ENCODE measurements at regions not wholly inside any gene's neighbourhood (a gene's known extent, or its start where the extent isn't known, plus 50 kb on each side); places are given as distances from the start of the nearest gene placed in this dataset.
A peak's percentile ranks its signal among the peaks of the same experiment; 100 is the strongest.

DNA sequence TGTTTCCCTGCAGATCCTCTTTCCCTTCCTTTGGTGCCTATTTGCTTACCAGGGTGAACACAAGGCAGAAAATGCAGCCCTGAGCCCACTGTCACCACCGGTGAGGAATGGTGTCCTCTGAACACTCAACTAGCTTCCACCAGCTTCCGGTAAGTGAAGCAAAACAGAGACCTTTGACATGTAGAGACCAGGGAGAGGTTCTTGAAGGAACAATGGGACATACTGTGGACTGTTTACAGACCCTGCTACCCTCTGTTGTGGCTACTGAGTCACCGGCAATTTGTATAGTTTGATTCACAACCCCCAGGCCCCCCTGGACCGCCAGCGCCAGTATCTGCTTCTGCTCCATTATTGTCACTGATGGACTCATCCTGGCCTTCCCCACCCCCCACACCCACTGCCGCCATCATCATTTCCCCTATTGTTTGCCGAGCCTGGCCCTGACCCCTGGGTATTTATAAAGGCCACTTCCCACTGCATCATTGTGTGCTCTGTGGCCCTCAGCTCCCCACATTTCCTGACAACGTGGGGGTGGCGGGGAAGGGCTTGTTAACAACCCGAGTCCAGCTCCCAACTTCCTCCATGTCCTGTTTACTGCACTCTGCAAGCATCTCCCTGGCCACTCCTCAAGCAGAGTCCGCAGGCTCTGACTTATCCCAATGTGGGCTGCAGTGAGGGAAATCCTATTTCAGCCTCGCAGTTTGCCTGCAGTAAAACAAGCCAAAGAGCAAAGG, 252.9 kb downstream of the ETS1 start:
- Histone ChIP-seq H3K9me3 (ENCODE audit: control insufficient read depth in 3 of 3, low read length in 3 of 3) (no peaks in the 10 kb centered on the region), H3K9ac (ENCODE audit: low read depth in 1 of 3, low read length in 3 of 3) (no peak overlapping the region), H3K4me3 (ENCODE audit: low read length in 3 of 3) (no peak overlapping the region), H3K4me1 (ENCODE audit: control insufficient read depth in 3 of 3, insufficient read depth in 3 of 3, low read length in 3 of 3) (peaks cover 0 to 13% (median 7%) of the 10 kb centered on the region in 3 donors), H3K27me3 (ENCODE audit: control insufficient read depth in 3 of 3, insufficient read depth in 3 of 3, low read length in 3 of 3) (no peaks in the 10 kb centered on the region), H3K27ac (ENCODE audit: low read depth, low read length) (peak overlapping the region; percentile 68), H3K36me3 (ENCODE audit: control insufficient read depth in 3 of 3, insufficient read depth in 3 of 3, low read length in 3 of 3) (no peaks in the 10 kb centered on the region)

DNA sequence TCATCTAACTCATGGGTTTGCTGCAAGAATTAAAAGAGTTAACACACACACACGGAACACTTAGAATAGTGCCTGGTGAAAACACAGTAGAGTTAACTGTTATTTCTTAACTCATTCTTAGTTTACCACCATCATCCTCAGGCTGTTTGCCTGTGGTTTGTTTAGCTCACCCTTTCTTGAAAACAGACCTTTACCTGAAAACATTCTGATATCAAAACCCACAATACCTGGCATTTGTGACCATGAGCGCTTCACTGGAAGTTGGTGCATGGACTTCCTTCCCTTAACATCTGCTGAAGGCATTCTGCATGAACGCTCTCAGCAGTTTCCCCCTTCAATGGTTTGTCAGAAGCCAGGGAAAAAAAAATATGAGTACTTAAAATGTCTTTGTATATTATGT, 256.0 kb downstream of the ETS1 start:
- peaks cover 0 to 13% (median 7%) of the 10 kb centered on the region in 3 donors for H3K4me1 ChIP-seq (ENCODE audit: control insufficient read depth in 3 of 3, insufficient read depth in 3 of 3, low read length in 3 of 3)
- H3K4me3 ChIP-seq (ENCODE audit: low read length in 3 of 3) = no peak overlapping the region
- no peaks in the 10 kb centered on the region for H3K36me3 ChIP-seq (ENCODE audit: control insufficient read depth in 3 of 3, insufficient read depth in 3 of 3, low read length in 3 of 3)
- H3K9ac ChIP-seq (ENCODE audit: low read depth in 1 of 3, low read length in 3 of 3) = no peak overlapping the region
- H3K27ac ChIP-seq (ENCODE audit: low read depth, low read length) = peak overlapping the region; percentile 15
- no peaks in the 10 kb centered on the region for H3K27me3 ChIP-seq (ENCODE audit: control insufficient read depth in 3 of 3, insufficient read depth in 3 of 3, low read length in 3 of 3)
- H3K9me3 ChIP-seq (ENCODE audit: control insufficient read depth in 3 of 3, low read length in 3 of 3) = no peaks in the 10 kb centered on the region

DNA sequence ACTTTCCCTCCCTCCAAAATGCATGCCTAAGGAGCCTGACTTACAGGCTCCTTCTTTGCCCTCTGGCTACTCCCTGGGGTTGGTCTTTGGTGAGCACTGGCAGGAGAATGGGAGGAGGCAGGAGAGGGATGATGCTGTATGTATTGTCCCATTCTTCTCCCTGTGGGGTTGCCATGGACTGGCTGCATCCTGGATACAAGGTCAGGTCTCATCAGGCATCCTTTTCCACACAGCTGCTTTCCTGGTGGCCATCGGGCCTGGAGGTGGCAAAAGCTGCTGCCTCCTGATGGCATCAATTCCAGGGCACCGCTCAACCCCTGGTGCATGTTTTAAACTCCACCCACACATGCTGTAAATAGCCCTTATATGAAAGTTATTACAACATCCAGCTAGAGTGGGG, 257.2 kb downstream of the ETS1 start:
- no peak overlapping the region for H3K4me3 ChIP-seq (ENCODE audit: low read length in 3 of 3)
- H3K9me3 ChIP-seq (ENCODE audit: control insufficient read depth in 3 of 3, low read length in 3 of 3) = no peaks in the 10 kb centered on the region
- peaks cover 0 to 7% (median 6%) of the 10 kb centered on the region in 3 donors for H3K4me1 ChIP-seq (ENCODE audit: control insufficient read depth in 3 of 3, insufficient read depth in 3 of 3, low read length in 3 of 3)
- no peaks in the 10 kb centered on the region for H3K36me3 ChIP-seq (ENCODE audit: control insufficient read depth in 3 of 3, insufficient read depth in 3 of 3, low read length in 3 of 3)
- no peaks in the 10 kb centered on the region for H3K27me3 ChIP-seq (ENCODE audit: control insufficient read depth in 3 of 3, insufficient read depth in 3 of 3, low read length in 3 of 3)
- peak overlapping the region; percentile 61 for H3K27ac ChIP-seq (ENCODE audit: low read depth, low read length)
- no peak overlapping the region for H3K9ac ChIP-seq (ENCODE audit: low read depth in 1 of 3, low read length in 3 of 3)

DNA sequence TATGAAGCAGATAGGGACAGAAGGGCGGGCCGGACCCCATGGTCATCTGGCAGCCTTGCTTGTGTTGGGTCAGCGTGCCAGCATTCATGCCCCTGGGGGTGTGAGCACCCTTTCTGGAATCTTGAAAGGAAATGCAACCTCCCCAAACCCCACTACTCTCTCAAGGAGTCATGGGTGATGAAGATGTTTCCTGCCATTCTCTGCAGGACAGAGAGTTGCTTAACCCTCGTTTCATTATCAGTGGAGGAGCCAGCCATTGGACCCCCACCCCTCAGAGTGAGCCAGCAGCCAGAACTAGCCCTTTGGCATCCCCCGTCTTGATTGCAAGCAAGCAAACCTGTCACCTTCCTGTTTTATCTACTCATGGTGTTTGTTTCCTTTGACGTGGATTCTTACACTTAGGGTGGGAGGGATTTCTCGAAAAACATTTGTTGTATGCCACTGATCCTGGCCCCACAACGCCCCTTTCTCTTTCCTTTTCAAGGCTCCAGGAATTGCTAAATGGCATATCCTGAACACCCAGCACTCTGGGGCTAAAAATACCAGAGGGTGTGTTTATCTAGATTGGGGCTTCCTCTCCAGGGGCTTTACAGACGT, 258.3 kb downstream of the ETS1 start:
- Histone ChIP-seq H3K9ac (ENCODE audit: low read depth in 1 of 3, low read length in 3 of 3) (peak overlapping the region in 1 of 3 donors; percentile 27), H3K4me3 (ENCODE audit: low read length in 3 of 3) (no peak overlapping the region), H3K27ac (ENCODE audit: low read depth, low read length) (peak overlapping the region; percentile 79), H3K36me3 (ENCODE audit: control insufficient read depth in 3 of 3, insufficient read depth in 3 of 3, low read length in 3 of 3) (no peaks in the 10 kb centered on the region), H3K4me1 (ENCODE audit: control insufficient read depth in 3 of 3, insufficient read depth in 3 of 3, low read length in 3 of 3) (peaks cover 0 to 3% (median 2%) of the 10 kb centered on the region in 3 donors), H3K27me3 (ENCODE audit: control insufficient read depth in 3 of 3, insufficient read depth in 3 of 3, low read length in 3 of 3) (no peaks in the 10 kb centered on the region), H3K9me3 (ENCODE audit: control insufficient read depth in 3 of 3, low read length in 3 of 3) (no peaks in the 10 kb centered on the region)

DNA sequence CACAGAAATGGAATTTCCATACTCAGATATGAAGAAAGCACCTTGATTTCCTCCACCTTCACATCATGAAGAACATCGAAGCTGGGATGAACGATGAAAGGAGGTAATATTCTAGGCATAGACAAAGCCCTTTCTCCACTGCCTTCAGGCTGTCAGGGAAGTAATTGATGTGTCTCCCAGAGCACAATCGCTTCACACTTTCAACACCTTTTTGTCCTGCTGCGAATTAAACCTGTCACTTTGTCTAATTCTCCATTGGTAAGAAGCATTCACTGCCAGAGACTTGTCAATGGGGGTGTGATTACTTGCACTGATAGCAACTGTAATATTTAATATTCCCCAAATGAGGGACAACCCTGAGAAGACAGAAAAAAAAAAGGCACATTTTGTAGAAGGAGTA, 260.1 kb downstream of the ETS1 start:
- no peak overlapping the region for H3K27ac ChIP-seq (ENCODE audit: low read depth, low read length)
- H3K9me3 ChIP-seq (ENCODE audit: control insufficient read depth in 3 of 3, low read length in 3 of 3) = no peaks in the 10 kb centered on the region
- no peak overlapping the region for H3K4me3 ChIP-seq (ENCODE audit: low read length in 3 of 3)
- H3K9ac ChIP-seq (ENCODE audit: low read depth in 1 of 3, low read length in 3 of 3) = no peak overlapping the region
- H3K4me1 ChIP-seq (ENCODE audit: control insufficient read depth in 3 of 3, insufficient read depth in 3 of 3, low read length in 3 of 3) = peaks cover 2 to 5% (median 3%) of the 10 kb centered on the region in 3 donors
- no peaks in the 10 kb centered on the region for H3K36me3 ChIP-seq (ENCODE audit: control insufficient read depth in 3 of 3, insufficient read depth in 3 of 3, low read length in 3 of 3)
- no peaks in the 10 kb centered on the region for H3K27me3 ChIP-seq (ENCODE audit: control insufficient read depth in 3 of 3, insufficient read depth in 3 of 3, low read length in 3 of 3)

DNA sequence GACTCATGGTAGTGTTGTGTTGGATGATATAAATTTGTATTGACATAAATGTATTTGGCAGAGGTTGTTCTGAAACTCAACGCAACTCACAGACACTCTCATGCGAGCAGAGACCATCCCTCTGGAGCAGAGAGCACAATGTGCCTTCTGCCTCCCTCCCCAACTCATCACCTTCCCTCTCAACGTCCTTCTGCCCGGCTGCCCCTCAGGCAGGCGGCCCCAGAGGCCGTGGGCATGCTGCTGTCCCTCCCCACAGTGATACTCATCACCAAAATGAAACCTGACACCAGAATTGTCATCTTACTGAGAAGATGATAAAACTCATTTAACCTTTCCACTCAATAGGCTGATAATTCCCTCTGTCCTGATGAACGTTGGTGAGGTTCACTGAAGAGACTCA, 260.6 kb downstream of the ETS1 start:
- H3K4me3 ChIP-seq (ENCODE audit: low read length in 3 of 3) = no peak overlapping the region
- H3K27me3 ChIP-seq (ENCODE audit: control insufficient read depth in 3 of 3, insufficient read depth in 3 of 3, low read length in 3 of 3) = no peaks in the 10 kb centered on the region
- H3K4me1 ChIP-seq (ENCODE audit: control insufficient read depth in 3 of 3, insufficient read depth in 3 of 3, low read length in 3 of 3) = peaks cover 2 to 5% (median 3%) of the 10 kb centered on the region in 3 donors
- no peak overlapping the region for H3K27ac ChIP-seq (ENCODE audit: low read depth, low read length)
- no peaks in the 10 kb centered on the region for H3K36me3 ChIP-seq (ENCODE audit: control insufficient read depth in 3 of 3, insufficient read depth in 3 of 3, low read length in 3 of 3)
- H3K9me3 ChIP-seq (ENCODE audit: control insufficient read depth in 3 of 3, low read length in 3 of 3) = no peaks in the 10 kb centered on the region
- no peak overlapping the region for H3K9ac ChIP-seq (ENCODE audit: low read depth in 1 of 3, low read length in 3 of 3)

DNA sequence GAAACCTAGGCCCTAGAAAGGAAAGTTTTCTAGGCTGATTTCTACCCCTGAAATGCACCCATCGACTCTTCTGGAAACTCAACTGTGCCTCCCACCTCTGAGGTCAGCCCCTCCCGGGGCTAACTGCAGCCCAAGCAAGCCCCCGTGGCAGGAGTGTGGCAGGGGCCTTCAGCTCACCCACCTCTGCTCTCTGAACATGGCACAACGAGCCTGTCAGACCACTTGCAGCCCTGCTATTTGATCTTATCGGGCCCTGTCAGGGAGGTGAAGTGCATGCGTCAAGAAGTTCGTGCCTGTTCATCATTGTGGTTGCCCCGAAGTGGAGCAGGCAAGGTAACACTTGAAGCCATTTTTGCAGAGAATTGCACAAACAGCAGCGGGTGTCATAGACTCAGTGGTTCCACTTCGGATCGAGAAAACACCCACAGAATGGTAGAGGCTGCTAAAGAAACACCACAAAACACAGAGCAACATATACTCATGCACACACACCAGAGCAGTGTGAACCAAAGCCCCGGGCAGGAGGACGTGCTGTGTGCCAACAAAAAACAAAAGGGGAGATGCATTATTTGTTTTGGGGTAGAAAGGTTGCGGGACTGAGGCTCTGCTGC, 262.7 kb downstream of the ETS1 start:
- Histone ChIP-seq H3K36me3 (ENCODE audit: control insufficient read depth in 3 of 3, insufficient read depth in 3 of 3, low read length in 3 of 3) (no peaks in the 10 kb centered on the region), H3K27me3 (ENCODE audit: control insufficient read depth in 3 of 3, insufficient read depth in 3 of 3, low read length in 3 of 3) (no peaks in the 10 kb centered on the region)

DNA sequence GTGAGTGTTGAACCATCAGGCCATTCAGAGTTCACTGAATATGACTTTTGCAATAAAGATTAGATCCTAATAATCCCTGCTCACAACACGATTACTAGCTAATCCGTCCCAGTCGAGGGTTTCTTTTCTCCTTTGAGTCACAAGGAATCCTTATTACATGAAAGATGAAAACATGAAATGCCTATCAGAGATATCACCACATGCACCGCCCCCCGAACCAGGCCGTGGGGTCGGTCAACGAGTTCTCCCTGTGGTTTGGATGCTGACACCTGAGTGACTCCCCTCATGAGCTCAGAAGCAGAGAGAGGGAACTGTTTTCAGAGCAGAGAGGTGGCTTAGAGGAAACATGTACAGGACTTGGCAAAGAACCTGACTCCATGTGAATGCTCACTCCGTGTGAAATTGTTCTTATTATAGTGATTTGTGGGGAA, 263.3 kb downstream of the ETS1 start:
- no peaks in the 10 kb centered on the region for H3K36me3 ChIP-seq (ENCODE audit: control insufficient read depth in 3 of 3, insufficient read depth in 3 of 3, low read length in 3 of 3)

More for the DNA sequence above, 262.7 kb downstream of the ETS1 start:
- Histone ChIP-seq H3K27ac (ENCODE audit: low read depth, low read length) (no peak overlapping the region), H3K9me3 (ENCODE audit: control insufficient read depth in 3 of 3, low read length in 3 of 3) (no peaks in the 10 kb centered on the region), H3K9ac (ENCODE audit: low read depth in 1 of 3, low read length in 3 of 3) (no peak overlapping the region), H3K4me1 (ENCODE audit: control insufficient read depth in 3 of 3, insufficient read depth in 3 of 3, low read length in 3 of 3) (peaks cover 0 to 5% (median 0%) of the 10 kb centered on the region in 3 donors), H3K4me3 (ENCODE audit: low read length in 3 of 3) (no peak overlapping the region)

DNA sequence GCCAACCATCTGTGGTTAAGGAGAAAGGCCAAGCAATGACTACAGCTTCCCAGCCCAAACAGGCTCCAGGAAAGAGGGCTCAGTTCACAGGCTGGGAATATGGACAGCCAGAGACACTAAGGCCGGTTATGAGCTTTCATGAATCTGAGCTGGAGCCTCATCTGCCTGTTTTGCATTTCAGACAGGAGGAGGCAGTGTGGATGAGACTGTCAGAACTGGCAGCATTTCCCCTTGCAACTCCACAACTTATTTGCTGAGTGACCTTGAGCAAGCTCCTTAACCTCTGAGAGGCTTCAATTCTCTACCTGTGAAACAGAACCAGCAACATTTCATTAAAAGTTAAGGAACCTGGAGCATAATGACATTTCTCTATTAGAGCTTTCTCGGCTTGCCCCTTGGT, 264.0 kb downstream of the ETS1 start:
- H3K36me3 ChIP-seq (ENCODE audit: control insufficient read depth in 3 of 3, insufficient read depth in 3 of 3, low read length in 3 of 3) = no peaks in the 10 kb centered on the region
- H3K27me3 ChIP-seq (ENCODE audit: control insufficient read depth in 3 of 3, insufficient read depth in 3 of 3, low read length in 3 of 3) = no peaks in the 10 kb centered on the region
- no peak overlapping the region for H3K27ac ChIP-seq (ENCODE audit: low read depth, low read length)
- H3K9ac ChIP-seq (ENCODE audit: low read depth in 1 of 3, low read length in 3 of 3) = no peak overlapping the region
- peaks cover 0 to 5% (median 0%) of the 10 kb centered on the region in 3 donors for H3K4me1 ChIP-seq (ENCODE audit: control insufficient read depth in 3 of 3, insufficient read depth in 3 of 3, low read length in 3 of 3)
- no peak overlapping the region for H3K4me3 ChIP-seq (ENCODE audit: low read length in 3 of 3)
- no peaks in the 10 kb centered on the region for H3K9me3 ChIP-seq (ENCODE audit: control insufficient read depth in 3 of 3, low read length in 3 of 3)

More for the DNA sequence above, 263.3 kb downstream of the ETS1 start:
- no peaks in the 10 kb centered on the region for H3K9me3 ChIP-seq (ENCODE audit: control insufficient read depth in 3 of 3, low read length in 3 of 3)
- peaks cover 0 to 5% (median 0%) of the 10 kb centered on the region in 3 donors for H3K4me1 ChIP-seq (ENCODE audit: control insufficient read depth in 3 of 3, insufficient read depth in 3 of 3, low read length in 3 of 3)
- H3K27me3 ChIP-seq (ENCODE audit: control insufficient read depth in 3 of 3, insufficient read depth in 3 of 3, low read length in 3 of 3) = no peaks in the 10 kb centered on the region
- no peak overlapping the region for H3K9ac ChIP-seq (ENCODE audit: low read depth in 1 of 3, low read length in 3 of 3)
- no peak overlapping the region for H3K27ac ChIP-seq (ENCODE audit: low read depth, low read length)
- no peak overlapping the region for H3K4me3 ChIP-seq (ENCODE audit: low read length in 3 of 3)
